MG63 (cell line): ENCODE measurements at regions not wholly inside any gene's neighbourhood (a gene's known extent, or its start where the extent isn't known, plus 50 kb on each side); places are given as distances from the start of the nearest gene placed in this dataset.

ENCODE experiments used
- DNase-seq: peaks from one replicate; pipeline ENCODE4 v3.0.0-alpha.2; 2020
- H3K27me3 ChIP-seq: fragments of 250-450 bp; sonication (Bioruptor Pico); 2 replicates; pipeline ENCODE4 v1.5.1; 2020; ENCODE audit warnings: mild to moderate bottlenecking, moderate library complexity
- H3K36me3 ChIP-seq: fragments of 250-450 bp; sonication (Bioruptor Pico); 2 replicates; pipeline ENCODE4 v1.5.1; 2020; ENCODE audit warnings: mild to moderate bottlenecking, moderate library complexity
- H3K4me3 ChIP-seq: fragments of 250-450 bp; sonication (Bioruptor Pico); 2 replicates; pipeline ENCODE4 v1.5.1; 2020; ENCODE audit warnings: mild to moderate bottlenecking, moderate library complexity
- H3K9me3 ChIP-seq: fragments of 250-450 bp; sonication (Bioruptor Pico); 2 replicates; pipeline ENCODE4 v1.5.1; 2020; ENCODE audit warnings: mild to moderate bottlenecking, moderate library complexity

DNA sequence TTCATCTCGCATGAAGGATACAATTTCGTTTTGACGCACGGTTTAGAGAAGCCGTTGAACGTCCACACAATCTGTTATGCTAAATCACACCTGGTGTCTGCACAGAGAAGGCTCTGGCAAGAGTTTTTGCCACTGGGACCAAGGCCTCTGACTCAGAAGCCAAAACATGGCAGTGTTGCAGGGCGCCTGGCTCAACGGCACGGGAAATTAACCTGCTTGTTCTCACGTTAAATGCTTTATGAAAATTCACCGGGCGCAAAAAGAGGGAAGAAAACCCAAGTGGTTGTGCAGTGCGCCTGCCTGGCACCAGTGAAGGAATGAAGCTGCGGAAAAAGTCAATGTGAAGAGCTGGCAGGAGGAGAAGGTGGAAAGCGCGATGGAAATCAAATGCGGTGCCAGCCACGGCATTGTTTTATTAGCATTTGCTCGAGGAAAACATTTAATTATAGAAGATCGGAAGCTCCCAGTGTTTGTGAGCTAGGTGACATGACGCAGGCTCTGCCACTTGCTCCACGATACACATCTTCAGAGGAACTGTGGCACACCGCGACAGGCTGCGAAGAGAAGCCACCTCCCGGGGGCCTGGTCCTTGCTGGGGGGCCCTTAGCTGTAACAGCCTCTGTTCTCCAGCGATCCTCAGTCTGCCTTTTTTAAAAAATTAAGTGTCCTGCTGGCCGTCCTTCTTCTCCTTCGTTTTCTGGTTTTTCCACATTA lies 126.2 kb downstream of the ZIC5 start:
- H3K36me3 ChIP-seq, result no peaks in the 10 kb centered on the region
- no peak overlapping the region for H3K4me3 ChIP-seq
- DNase-seq, result no peak
- peaks cover 3% of the 10 kb centered on the region; the same call in 1 of the 2 replicates for H3K27me3 ChIP-seq
- H3K9me3 ChIP-seq, result no peaks in the 10 kb centered on the region

DNA sequence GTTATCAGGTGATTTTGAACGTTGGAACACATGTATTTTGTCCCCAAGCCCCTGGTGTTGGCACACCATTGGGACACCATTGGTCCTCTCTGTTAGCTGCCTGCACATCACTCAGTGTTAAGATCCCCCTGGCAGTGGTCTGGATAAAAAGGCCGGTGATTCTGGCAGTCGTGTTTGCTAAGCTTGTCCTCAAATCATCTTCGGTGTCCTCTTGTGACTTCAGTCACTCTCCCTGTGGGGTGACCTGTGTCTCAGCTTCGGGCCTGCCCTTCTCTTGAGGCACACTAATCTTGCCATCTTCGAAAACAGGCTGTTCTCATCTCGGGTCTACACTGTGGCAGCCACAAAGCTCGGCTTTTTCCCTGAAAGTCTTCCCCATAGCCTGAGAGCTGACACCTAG lies 127.1 kb downstream of the ZIC5 start:
- no peaks in the 10 kb centered on the region for H3K36me3 ChIP-seq
- no peak overlapping the region for H3K4me3 ChIP-seq
- no peaks in the 10 kb centered on the region for H3K9me3 ChIP-seq
- no peak for DNase-seq
- peaks cover 3% of the 10 kb centered on the region; the same call in 1 of the 2 replicates for H3K27me3 ChIP-seq

DNA sequence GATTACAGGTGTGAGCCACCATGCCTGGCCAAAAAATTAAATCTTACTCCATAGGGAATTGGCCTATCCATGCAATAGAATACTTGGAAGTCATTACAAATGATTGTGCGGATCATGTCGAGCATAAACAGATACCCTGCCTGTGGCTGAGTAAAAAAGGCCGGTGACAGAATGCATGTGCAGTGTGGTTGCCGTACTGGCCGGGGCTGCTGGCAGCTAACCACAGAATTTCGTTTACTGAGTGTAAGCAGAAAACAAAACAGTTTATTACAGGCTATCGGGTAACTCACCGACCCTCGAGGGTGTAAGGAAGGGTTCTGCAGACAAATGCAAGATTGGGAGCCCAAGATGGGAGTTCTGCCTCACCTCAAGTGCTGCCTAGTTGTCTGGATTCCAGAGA lies 127.7 kb downstream of the ZIC5 start:
- Histone ChIP-seq H3K36me3 (no peaks in the 10 kb centered on the region), H3K27me3 (peaks cover 3% of the 10 kb centered on the region; the same call in 1 of the 2 replicates), H3K9me3 (no peaks in the 10 kb centered on the region), H3K4me3 (no peak overlapping the region)
- no peak for DNase-seq

DNA sequence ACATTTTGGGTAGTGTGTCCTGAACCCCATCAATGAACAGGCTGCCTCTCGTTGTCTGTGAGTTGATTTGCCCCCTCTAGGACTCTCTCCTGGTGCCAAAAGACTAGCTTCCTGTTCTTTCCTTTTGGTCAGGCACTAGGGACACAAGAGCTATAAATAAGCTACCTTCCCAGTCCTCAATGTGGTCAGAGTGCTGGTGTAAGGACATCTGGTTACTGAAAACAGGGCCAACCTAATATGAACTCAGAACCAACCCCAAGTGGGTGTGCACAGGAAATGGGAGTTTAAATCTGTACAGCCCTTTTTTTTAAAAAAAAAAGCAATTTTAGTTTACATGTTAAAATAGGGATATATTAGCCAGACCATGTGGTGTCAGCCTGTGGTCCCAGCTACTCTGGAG lies 129.2 kb downstream of the ZIC5 start:
- no peaks in the 10 kb centered on the region for H3K9me3 ChIP-seq
- H3K27me3 ChIP-seq, result peaks cover 1% of the 10 kb centered on the region; the same call in 1 of the 2 replicates

DNA sequence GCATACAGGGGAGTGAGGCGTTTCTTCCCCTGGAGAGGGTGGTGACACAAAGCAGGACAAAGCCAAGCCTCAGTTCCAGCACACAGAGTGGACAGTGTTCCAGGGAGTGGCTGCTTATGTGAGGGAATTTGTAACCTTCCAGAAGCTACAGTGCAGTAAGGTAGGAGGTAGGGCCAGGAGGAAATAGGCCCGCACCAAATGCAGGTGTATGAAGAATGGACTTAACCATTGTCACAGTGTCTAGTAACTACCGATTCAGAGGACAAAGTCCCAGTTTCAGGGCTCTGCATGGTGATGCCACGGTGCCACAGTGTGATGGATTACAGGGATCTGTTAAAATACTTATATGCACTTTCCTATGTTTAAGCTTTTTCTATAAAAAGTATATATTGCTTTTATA lies 135.3 kb downstream of the ZIC5 start:
- DNase-seq, result no peak
- no peaks in the 10 kb centered on the region for H3K36me3 ChIP-seq
- no peak overlapping the region for H3K4me3 ChIP-seq
- H3K27me3 ChIP-seq, result no peaks in the 10 kb centered on the region
- H3K9me3 ChIP-seq, result no peaks in the 10 kb centered on the region

More for the DNA sequence above, 129.2 kb downstream of the ZIC5 start:
- no peak for DNase-seq
- no peak overlapping the region for H3K4me3 ChIP-seq
- H3K36me3 ChIP-seq, result no peaks in the 10 kb centered on the region

DNA sequence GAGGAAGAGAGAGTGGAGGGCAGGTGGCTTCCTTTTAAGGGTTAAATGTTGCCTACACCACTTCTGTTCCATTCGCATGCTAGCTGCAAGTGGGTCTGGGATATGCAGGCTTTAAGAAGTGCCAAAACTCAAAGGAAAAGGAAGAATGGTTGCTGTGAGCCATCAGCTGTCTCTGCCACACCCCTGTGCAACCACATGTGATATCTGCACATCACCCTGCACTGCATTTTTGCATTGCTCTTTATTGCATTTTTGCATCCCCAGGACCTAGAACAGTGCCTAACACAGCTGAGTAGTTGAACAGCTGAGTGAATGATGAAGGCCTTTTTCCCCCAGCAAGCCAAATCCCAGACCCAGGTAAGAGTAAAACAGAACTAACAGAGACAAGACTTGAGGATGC lies 136.1 kb downstream of the ZIC5 start:
- H3K4me3 ChIP-seq, result no peak overlapping the region
- no peak for DNase-seq
- H3K27me3 ChIP-seq, result no peaks in the 10 kb centered on the region
- no peaks in the 10 kb centered on the region for H3K9me3 ChIP-seq
- H3K36me3 ChIP-seq, result no peaks in the 10 kb centered on the region

DNA sequence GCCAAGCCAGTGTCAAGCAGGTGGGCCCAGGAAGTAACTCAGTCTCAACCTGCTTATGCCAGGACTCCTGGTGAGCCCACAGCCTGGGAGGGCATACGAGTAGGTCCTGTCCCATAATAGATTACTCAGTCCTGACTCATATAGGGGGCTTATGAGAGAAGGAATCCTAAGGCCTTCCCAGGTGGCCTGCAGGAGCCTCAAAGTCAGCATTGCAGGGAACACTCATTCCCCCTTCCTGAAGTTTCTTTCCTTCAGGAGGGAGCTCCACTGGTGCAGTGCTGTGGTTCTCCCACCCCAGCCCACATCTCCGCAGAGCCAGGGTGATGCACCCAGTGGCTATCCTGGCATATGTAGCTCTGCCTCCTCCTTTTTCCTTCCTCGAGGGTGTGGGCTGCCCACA lies 137.3 kb downstream of the ZIC5 start:
- Histone ChIP-seq H3K4me3 (no peak overlapping the region), H3K9me3 (no peaks in the 10 kb centered on the region), H3K36me3 (no peaks in the 10 kb centered on the region), H3K27me3 (no peaks in the 10 kb centered on the region)
- no peak for DNase-seq

DNA sequence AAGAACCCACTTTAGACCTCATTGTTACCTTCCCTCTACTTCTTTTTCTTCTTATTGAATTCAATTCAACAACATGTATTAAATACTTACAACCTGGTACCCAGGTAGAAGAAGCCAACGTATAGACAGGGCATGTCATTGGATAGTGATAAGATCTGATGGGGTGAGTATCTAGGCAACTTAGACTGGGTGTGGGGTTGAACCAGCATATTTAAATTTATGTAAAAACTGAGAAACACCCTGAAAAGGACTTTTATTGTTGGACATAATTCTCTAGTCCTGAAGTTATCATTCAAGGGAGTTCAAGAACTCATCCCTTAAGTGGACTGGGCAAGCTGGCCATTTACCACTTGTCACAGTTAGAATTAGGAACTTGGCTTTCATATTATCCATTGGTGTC lies 139.2 kb downstream of the ZIC5 start:
- DNase-seq, result no peak

DNA sequence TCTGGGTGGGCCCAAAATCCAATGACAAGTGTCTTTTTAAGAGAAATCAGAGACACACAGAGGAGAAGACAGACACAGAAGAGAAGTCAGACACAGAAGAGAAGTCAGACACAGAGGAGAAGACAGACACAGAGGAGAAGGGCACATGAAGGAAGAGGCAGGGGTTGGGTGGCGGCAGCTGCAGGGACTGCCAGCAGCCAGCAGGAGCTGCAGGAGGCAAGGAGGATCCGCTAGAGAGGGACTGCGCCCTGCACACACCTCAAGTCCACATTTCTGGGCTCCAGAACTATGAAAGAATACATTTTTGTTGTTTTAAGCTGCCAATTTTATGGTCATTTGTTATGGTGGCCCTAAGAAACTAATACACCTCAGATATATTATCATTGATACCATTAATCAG lies 140.6 kb downstream of the ZIC5 start:
- H3K9me3 ChIP-seq, result no peaks in the 10 kb centered on the region
- no peaks in the 10 kb centered on the region for H3K27me3 ChIP-seq
- no peak for DNase-seq

More for the DNA sequence above, 139.2 kb downstream of the ZIC5 start:
- Histone ChIP-seq H3K27me3 (no peaks in the 10 kb centered on the region), H3K4me3 (no peak overlapping the region), H3K9me3 (no peaks in the 10 kb centered on the region), H3K36me3 (no peaks in the 10 kb centered on the region)

DNA sequence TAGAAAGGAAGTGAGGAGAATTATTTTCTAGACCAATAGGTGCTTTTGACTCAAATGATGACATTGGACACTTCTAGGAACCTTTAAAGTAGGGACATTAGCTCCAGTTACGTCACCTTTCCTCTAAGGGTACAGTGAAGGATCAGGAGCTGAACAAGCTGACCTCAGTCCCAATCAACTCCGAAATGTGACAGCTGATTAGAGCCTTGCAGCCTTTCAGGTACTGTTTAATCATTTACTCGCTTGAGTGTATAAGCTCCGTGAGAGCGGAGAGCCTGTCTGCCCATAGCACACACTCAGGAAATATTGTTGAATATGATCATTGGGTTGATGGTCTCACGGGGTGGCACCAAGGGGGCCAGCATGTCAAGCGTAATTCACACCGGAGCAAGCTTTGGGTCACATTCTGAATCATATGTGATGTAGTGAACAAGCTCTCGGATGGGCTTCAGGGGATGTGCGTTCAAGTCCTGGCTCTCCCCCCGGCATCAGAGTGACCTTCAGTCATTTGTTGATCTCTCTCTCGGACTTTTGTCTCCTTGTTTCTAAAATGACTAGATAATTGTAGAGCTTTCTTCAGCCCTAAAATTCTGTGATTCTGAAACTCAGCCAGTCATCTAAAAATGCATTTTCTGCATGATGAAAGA lies 141.9 kb downstream of the ZIC5 start:
- no peaks in the 10 kb centered on the region for H3K27me3 ChIP-seq
- H3K4me3 ChIP-seq, result no peak overlapping the region
- no peak for DNase-seq
- no peaks in the 10 kb centered on the region for H3K36me3 ChIP-seq
- H3K9me3 ChIP-seq, result no peaks in the 10 kb centered on the region

More for the DNA sequence above, 140.6 kb downstream of the ZIC5 start:
- Histone ChIP-seq H3K4me3 (no peak overlapping the region), H3K36me3 (no peaks in the 10 kb centered on the region)

DNA sequence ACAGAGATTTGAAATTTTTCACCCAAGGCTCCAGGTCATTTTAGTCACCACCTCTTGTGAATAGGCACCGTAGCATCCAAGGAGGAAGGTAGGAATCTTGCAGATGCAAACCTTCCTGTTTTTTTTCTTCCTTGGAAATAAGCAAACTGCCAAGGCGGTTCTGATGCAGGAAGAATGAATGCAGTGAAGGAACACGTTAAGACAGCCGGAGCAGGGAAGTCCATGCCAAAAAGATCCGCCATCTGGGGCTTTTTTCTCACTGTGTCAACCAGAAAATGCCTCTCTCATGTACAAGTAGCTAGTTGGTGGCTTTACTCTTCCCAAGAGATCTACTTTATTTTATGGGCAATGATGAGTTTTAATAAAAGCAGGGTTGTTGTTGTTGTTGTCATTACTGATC lies 142.4 kb downstream of the ZIC5 start:
- no peak for DNase-seq
- H3K4me3 ChIP-seq, result no peak overlapping the region
- no peaks in the 10 kb centered on the region for H3K27me3 ChIP-seq
- H3K36me3 ChIP-seq, result no peaks in the 10 kb centered on the region
- H3K9me3 ChIP-seq, result no peaks in the 10 kb centered on the region

DNA sequence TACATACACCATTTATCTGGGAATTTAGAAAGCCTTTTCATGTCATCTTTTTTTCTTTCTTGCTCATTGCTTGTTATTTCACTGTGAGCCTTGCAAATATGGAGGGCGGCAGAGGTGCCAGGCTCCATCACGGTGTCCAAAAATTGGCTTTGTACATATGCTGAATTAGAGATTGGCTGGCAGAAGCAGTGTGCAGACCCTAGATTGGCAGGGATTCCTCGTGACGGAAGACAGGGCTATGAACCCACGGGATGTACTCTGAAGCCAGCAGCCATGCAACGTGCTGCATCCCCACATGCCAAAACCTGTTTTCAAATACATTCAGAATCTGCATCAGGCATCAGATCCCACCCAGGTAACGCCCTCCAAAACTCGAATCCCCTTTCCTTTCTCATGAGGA lies 142.8 kb downstream of the ZIC5 start:
- no peaks in the 10 kb centered on the region for H3K9me3 ChIP-seq
- H3K27me3 ChIP-seq, result no peaks in the 10 kb centered on the region
- no peaks in the 10 kb centered on the region for H3K36me3 ChIP-seq
- no peak overlapping the region for H3K4me3 ChIP-seq
- no peak for DNase-seq

DNA sequence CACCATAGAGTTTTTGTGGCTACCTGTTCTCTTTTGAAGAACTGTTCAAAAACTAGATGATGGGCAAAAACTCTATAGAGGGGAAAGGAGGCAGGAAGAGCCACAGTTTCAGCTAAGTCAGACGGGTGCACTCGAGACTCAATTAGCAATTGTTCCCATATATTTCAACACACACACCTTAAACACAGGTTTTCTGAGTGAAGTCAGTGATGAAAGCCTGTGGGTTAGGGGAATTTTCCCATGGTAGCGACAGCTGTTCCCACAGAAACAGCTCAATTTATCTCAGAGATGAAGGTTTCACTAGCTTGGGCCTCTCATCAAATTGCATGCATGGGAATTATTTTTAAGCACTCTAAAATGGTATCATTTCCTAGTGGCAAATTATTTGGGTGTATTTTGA lies 143.4 kb downstream of the ZIC5 start:
- Histone ChIP-seq H3K9me3 (no peaks in the 10 kb centered on the region), H3K27me3 (no peaks in the 10 kb centered on the region), H3K36me3 (no peaks in the 10 kb centered on the region), H3K4me3 (no peak overlapping the region)
- DNase-seq, result no peak

DNA sequence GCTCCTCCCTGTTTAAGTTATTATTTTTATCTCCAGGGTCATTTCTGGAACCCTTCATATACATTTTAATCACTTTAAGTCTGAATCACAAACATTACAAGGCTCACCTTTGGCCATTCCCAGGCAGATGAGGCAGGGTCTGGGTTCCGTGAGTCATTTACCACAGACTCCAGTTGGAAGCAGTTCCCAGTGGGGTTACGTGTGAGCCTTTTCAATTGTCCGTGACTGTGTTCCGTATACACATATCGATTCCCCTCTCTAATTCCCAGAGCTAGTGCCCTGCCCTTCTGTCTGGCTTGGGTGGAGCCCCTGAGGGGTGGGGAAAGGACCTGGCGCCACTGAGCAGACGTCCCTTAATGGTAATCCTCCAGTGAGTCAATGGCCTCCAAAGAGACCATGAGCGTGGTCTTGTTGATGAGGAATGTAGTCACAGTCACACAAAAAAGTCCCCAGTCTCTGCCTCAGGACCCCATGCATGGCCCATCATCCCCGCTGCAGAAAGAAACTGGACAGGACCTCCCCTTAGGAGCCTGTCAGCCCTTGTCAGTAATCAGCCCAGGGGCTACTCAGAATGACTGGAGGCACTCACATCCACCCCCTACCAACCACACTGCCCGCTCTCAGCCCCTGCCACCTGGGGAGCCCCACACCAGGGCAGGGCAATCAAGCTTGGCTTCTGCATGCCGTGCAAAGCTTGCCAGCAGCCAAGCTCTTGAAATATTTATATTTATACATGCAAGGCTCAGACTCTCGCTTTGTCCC lies 144.4 kb downstream of the ZIC5 start:
- Histone ChIP-seq H3K9me3 (0 out of 2 replicates have a peak, but pooled peaks cover 4% of the 10 kb centered on the region), H3K4me3 (no peak overlapping the region), H3K36me3 (no peaks in the 10 kb centered on the region), H3K27me3 (no peaks in the 10 kb centered on the region)
- peak; percentile 9 for DNase-seq

DNA sequence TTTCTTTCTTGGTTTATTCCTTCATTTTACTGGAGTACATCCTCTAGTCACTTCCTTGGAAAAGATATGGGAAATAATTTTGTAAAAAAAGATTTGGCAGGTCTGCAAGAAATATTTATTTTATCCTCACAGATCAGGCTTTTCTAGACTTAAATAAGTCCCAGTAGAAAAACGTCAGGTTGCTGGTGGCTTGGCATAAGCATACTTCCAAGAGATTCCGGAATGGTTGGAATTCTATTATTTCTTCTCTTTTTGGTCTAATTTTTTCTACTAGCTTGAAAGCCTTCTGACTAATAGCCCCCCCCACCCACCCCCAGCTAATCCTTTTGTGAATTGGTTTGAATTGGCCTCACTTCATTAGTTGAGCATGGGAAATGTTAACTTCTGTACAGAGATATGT lies 147.6 kb downstream of the ZIC5 start:
- no peak for DNase-seq
- no peaks in the 10 kb centered on the region for H3K36me3 ChIP-seq

DNA sequence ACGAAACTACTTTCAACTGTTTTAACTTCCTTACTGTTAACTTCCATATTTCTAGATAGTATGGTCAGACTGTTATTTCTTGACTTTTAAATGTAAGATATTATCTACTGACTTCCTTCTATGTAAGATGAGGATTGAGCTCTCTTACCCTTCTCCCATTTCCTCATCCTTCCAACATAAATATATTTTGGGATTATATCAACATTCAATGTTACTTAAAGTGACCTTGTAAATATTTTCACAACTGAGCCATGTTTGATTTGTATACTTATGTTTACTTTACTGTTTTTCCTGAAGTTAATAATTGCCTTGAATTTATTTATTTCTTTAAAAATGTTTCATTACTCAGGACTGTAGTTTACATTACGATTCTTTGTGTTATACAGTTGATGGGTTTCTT lies 148.7 kb downstream of the ZIC5 start:
- Histone ChIP-seq H3K27me3 (no peaks in the 10 kb centered on the region; the same call in 1 of the 2 replicates), H3K9me3 (0 out of 2 replicates have a peak, but pooled peaks cover 4% of the 10 kb centered on the region)

More for the DNA sequence above, 147.6 kb downstream of the ZIC5 start:
- Histone ChIP-seq H3K4me3 (no peak overlapping the region), H3K27me3 (no peaks in the 10 kb centered on the region), H3K9me3 (0 out of 2 replicates have a peak, but pooled peaks cover 4% of the 10 kb centered on the region)

DNA sequence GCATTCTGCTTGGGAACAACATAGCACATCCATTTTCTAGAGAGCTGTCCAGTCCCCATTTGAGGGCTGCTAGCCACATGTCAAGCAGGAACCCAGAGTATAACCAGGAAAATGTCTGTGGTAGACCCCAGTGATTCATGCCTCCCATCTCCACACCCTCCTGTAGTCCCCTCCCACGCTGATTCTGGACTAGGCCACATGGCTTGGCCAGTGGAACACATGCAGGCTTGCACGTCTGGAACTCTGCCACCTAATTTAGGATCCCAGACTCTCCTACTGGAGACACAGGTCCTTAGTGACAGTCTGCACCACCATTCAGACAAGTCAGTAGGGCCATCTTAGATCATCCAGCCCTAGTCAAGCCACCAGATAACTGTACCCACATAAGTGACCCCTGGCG lies 149.8 kb downstream of the ZIC5 start:
- Histone ChIP-seq H3K36me3 (no peaks in the 10 kb centered on the region), H3K27me3 (no peaks in the 10 kb centered on the region; the same call in 1 of the 2 replicates), H3K9me3 (0 out of 2 replicates have a peak, but pooled peaks cover 4% of the 10 kb centered on the region), H3K4me3 (no peak overlapping the region)
- DNase-seq, result no peak

More for the DNA sequence above, 148.7 kb downstream of the ZIC5 start:
- no peak for DNase-seq
- H3K36me3 ChIP-seq, result no peaks in the 10 kb centered on the region
- H3K4me3 ChIP-seq, result no peak overlapping the region
